Tongue (tissue), 1 donor: ENCODE measurements at regions not wholly inside any gene's neighbourhood (a gene's known extent, or its start where the extent isn't known, plus 50 kb on each side); places are given as distances from the start of the nearest gene placed in this dataset.
"Not testable (repeated sequence)": the region's sequence is repeated elsewhere in the genome, so short reads cannot be mapped to it uniquely, and the experiment has no call there.

Experiments used
- DNase-seq: peaks from one replicate; pipeline ENCODE4 v3.0.0-alpha.2; 2015

- not testable (repeated sequence) for DNase-seq
Measured at GRCh38 chrY:12453318-12453717, 247.7 kb upstream of the USP9Y start.

GRCh38 chrY:12459965-12460364, 241.1 kb upstream of the USP9Y start:
- no peak for DNase-seq

GRCh38 chrY:12464155-12464554, 236.9 kb upstream of the USP9Y start:
- no peak for DNase-seq

GRCh38 chrY:12465706-12466105, 235.3 kb upstream of the USP9Y start:
- no peak for DNase-seq

- no peak for DNase-seq
Measured at GRCh38 chrY:12469081-12469480, 231.9 kb upstream of the USP9Y start.

GRCh38 chrY:12474472-12474871, 226.6 kb upstream of the USP9Y start:
- DNase-seq = no peak

GRCh38 chrY:12479382-12479781, 221.6 kb upstream of the USP9Y start:
- peak; percentile 32 for DNase-seq

GRCh38 chrY:12483394-12483793, 217.6 kb upstream of the USP9Y start:
- no peak for DNase-seq

GRCh38 chrY:12490558-12491209, 210.3 kb upstream of the USP9Y start:
- DNase-seq = no peak

GRCh38 chrY:12492218-12492617, 208.8 kb upstream of the USP9Y start:
- no peak for DNase-seq

GRCh38 chrY:12496007-12496406, 205.0 kb upstream of the USP9Y start:
- no peak for DNase-seq

GRCh38 chrY:12500096-12500495, 200.9 kb upstream of the USP9Y start:
- DNase-seq = no peak

- DNase-seq = not testable (repeated sequence)
Measured at GRCh38 chrY:12504028-12504427, 197.0 kb upstream of the USP9Y start.

- no peak for DNase-seq
Measured at GRCh38 chrY:12517338-12517737, 183.7 kb upstream of the USP9Y start.

GRCh38 chrY:12525206-12525605, 175.8 kb upstream of the USP9Y start:
- peak; percentile 21 for DNase-seq

GRCh38 chrY:12526362-12527063, 174.5 kb upstream of the USP9Y start:
- DNase-seq = peak; percentile 89

- DNase-seq = peak; percentile 32
Measured at GRCh38 chrY:12537226-12537854, 163.7 kb upstream of the USP9Y start.

GRCh38 chrY:12546746-12547420, 154.1 kb upstream of the USP9Y start:
- DNase-seq = peak; percentile 36

GRCh38 chrY:12552471-12553283, 148.4 kb upstream of the USP9Y start:
- no peak for DNase-seq

GRCh38 chrY:12553909-12554308, 147.1 kb upstream of the USP9Y start:
- DNase-seq = no peak

GRCh38 chrY:12555005-12555404, 146.0 kb upstream of the USP9Y start:
- no peak for DNase-seq

GRCh38 chrY:12559007-12559406, 142.0 kb upstream of the USP9Y start:
- no peak for DNase-seq
